Naive thymus-derived CD4-positive, alpha-beta T cell (primary cell): ENCODE measurements at regions not wholly inside any gene's neighbourhood (a gene's known extent, or its start where the extent isn't known, plus 50 kb on each side); places are given as distances from the start of the nearest gene placed in this dataset.

Source experiments
- ATAC-seq: fragments of 150-1000 bp; cut with Tn5 transposase; 2 replicates; pipeline ENCODE4 v1.10.0; 2021; ENCODE audit warnings: mild to moderate bottlenecking, moderate library complexity
- CTCF ChIA-PET: fragments of 350-600 bp; sonication (Branson Sonifier 250); formaldehyde crosslinking; loops from one replicate; lab custom pipeline; 2021; ENCODE audit warnings: antibody characterized with exemption; lab: Charles Lee
- POLR2A ChIA-PET: fragments of 350-600 bp; sonication (Branson Sonifier 250); formaldehyde crosslinking; loops from one replicate; lab custom pipeline; 2021; ENCODE audit warnings: antibody characterized with exemption, inconsistent platforms; lab: Charles Lee
- DNase-seq, 9 donors: peaks; one replicate each; pipeline versions ENCODE4 v3.0.0 to v3.0.0-alpha.2; 2020 to 2022; ENCODE audit warnings: mixed read lengths in 1 of 9
- H3K27ac ChIP-seq: one replicate; pipeline ENCODE4 v1.7.0; 2013; ENCODE audit warnings: mild to moderate bottlenecking, low read depth, low read length, moderate library complexity
- H3K27me3 ChIP-seq, 2 donors: one replicate each; pipeline ENCODE4 v1.7.0; 2013; ENCODE audit warnings: low read length in 2 of 2, mild to moderate bottlenecking in 2 of 2, moderate library complexity in 2 of 2; ENCODE audit not compliant: control insufficient read depth in 2 of 2, insufficient read depth in 2 of 2
- H3K36me3 ChIP-seq, 3 experiments: 1 replicate in 2 of 3; 2 replicates in 1 of 3; pipeline ENCODE4 v1.7.0; 2013; ENCODE audit warnings: low read length in 3 of 3, mild to moderate bottlenecking in 3 of 3, moderate library complexity in 1 of 3; ENCODE audit not compliant: insufficient read depth in 3 of 3, control insufficient read depth in 2 of 3
- H3K4me1 ChIP-seq, 2 donors: one replicate each; pipeline ENCODE4 v1.7.0; 2013; ENCODE audit warnings: low read length in 2 of 2, mild to moderate bottlenecking in 2 of 2, moderate library complexity in 1 of 2; ENCODE audit not compliant: control insufficient read depth in 2 of 2, insufficient read depth in 2 of 2
- H3K4me3 ChIP-seq: 2 replicates; pipeline ENCODE4 v1.7.0; 2013; ENCODE audit warnings: mild to moderate bottlenecking, low read length
- H3K9me3 ChIP-seq, 3 experiments: 1 replicate in 2 of 3; 2 replicates in 1 of 3; pipeline ENCODE4 v1.7.0; 2013; ENCODE audit warnings: low read length in 3 of 3; ENCODE audit not compliant: control insufficient read depth in 2 of 3
- H3K27ac Mint-ChIP-seq, 9 donors: one replicate each; pipeline ENCODE4 v1.8.0; 2020 to 2022; ENCODE audit warnings: mixed read lengths in 9 of 9, mild to moderate bottlenecking in 8 of 9, moderate library complexity in 5 of 9, inconsistent platforms in 2 of 9
- H3K27me3 Mint-ChIP-seq, 5 donors: one replicate each; pipeline ENCODE4 v1.8.0; 2021 to 2022; ENCODE audit warnings: mixed read lengths in 5 of 5, mild to moderate bottlenecking in 1 of 5
- H3K36me3 Mint-ChIP-seq, 5 donors: one replicate each; pipeline ENCODE4 v1.8.0; 2020 to 2022; ENCODE audit warnings: mixed read lengths in 5 of 5, mild to moderate bottlenecking in 3 of 5, inconsistent platforms in 1 of 5
- H3K4me1 Mint-ChIP-seq, 7 donors: one replicate each; pipeline ENCODE4 v1.8.0; 2020 to 2022; ENCODE audit warnings: mixed read lengths in 7 of 7, mild to moderate bottlenecking in 3 of 7, inconsistent platforms in 1 of 7
- H3K4me3 Mint-ChIP-seq, 10 donors: one replicate each; pipeline ENCODE4 v1.8.0; 2020 to 2022; ENCODE audit warnings: mild to moderate bottlenecking in 10 of 10, mixed read lengths in 10 of 10, moderate library complexity in 6 of 10, inconsistent platforms in 2 of 10
- H3K9me3 Mint-ChIP-seq, 11 donors: one replicate each; pipeline ENCODE4 v1.8.0; 2020 to 2022; ENCODE audit warnings: mixed read lengths in 11 of 11, mild to moderate bottlenecking in 4 of 11, inconsistent platforms in 1 of 11, moderate library complexity in 1 of 11
- intact Hi-C, 2 donors: fragments of 100-400 bp; cut with micrococcal nuclease; formaldehyde crosslinking; loops; one replicate each; pipeline ENCODE4 v1.15.1; 2023

DNA sequence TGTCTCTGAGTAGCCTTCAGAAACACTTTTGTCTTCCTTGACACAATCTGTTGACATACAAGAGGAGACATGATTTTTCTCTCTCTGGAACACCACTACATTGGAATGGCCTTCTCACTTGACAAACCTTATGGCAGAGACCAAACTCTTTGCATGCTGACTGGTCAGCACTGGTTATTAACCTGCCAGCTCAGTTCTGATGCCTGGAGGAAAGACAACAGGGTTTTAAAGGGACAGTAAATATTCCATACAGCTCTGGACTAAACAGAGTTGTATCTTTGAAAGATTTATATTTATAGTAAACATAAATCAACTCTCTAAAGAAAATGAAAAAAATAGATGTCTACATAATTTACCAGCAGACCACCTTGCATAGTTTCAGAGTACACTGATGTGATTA lies 1139.1 kb upstream of the CDH8 start:
- no peaks in the 10 kb centered on the region for H3K9me3 ChIP-seq
- H3K36me3 ChIP-seq, result no peaks in the 10 kb centered on the region
- no peak overlapping the region for H3K27ac ChIP-seq
- intact Hi-C loops, result no loop called here
- ATAC-seq (no peak), DNase-seq (no peak)
- no peaks in the 10 kb centered on the region for H3K4me1 Mint-ChIP-seq
- no peaks in the 10 kb centered on the region for H3K27me3 Mint-ChIP-seq
- no peaks in the 10 kb centered on the region for H3K27me3 ChIP-seq
- no peaks in the 10 kb centered on the region for H3K36me3 Mint-ChIP-seq
- POLR2A ChIA-PET, result no interaction called here
- H3K27ac Mint-ChIP-seq, result no peak overlapping the region
- H3K4me1 ChIP-seq, result no peaks in the 10 kb centered on the region
- H3K9me3 Mint-ChIP-seq, result peaks cover 2 to 38% (median 15%) of the 10 kb centered on the region in 11 donors
- no peak overlapping the region for H3K4me3 ChIP-seq
- H3K4me3 Mint-ChIP-seq, result no peak overlapping the region
- CTCF ChIA-PET, result no interaction called here

DNA sequence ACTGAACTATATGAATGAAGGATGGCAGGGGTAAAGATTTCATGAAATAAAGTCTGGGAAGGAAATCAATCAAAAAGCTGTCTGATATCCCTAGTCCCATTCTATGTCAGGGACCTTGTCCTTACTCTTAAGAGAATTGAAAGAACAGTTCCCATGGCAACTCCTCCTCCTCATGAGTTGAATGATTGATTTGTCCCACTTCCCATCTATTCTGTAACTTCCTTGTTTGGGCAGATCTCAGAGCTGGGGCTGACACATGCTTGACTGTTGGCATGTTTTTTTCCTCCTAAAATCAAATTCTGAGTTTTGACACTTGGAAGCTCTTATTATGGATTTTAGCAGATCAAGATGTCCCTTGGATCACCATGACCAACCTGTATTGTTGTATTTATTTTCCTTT lies 1138.6 kb upstream of the CDH8 start:
- ATAC-seq (no peak), DNase-seq (no peak)
- no peaks in the 10 kb centered on the region for H3K4me1 ChIP-seq
- H3K27ac ChIP-seq, result no peak overlapping the region
- Mint-ChIP-seq H3K27me3 (no peaks in the 10 kb centered on the region), H3K9me3 (peaks cover 2 to 43% (median 15%) of the 10 kb centered on the region in 11 donors), H3K4me3 (no peak overlapping the region), H3K27ac (no peak overlapping the region), H3K4me1 (no peaks in the 10 kb centered on the region), H3K36me3 (no peaks in the 10 kb centered on the region)
- no peak overlapping the region for H3K4me3 ChIP-seq
- H3K36me3 ChIP-seq, result no peaks in the 10 kb centered on the region
- POLR2A ChIA-PET, result no interaction called here
- no peaks in the 10 kb centered on the region for H3K9me3 ChIP-seq
- CTCF ChIA-PET, result no interaction called here
- H3K27me3 ChIP-seq, result no peaks in the 10 kb centered on the region
- intact Hi-C loops, result no loop called here

DNA sequence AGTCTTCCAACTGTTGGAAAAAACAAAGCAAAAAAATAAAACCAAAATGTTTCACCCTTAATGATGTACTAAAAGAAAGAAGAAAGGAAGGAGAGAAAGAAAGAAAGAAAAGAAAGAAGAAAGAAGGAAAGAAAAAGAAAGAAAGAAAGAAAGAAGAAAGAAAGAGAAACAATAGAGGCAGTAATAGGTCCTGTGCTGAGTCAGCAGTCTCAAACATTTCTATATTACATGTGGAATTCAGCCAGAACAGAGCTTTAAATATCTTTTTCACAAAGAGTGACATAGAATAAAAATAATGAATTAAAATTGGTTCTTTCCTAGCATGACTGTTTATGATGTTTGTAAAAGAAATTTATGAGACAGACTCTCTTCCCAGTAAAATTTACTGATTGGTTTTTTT lies 1135.3 kb upstream of the CDH8 start:
- H3K4me1 Mint-ChIP-seq, result no peaks in the 10 kb centered on the region
- ChIA-PET CTCF (no interaction called here), POLR2A (no interaction called here)
- no peak overlapping the region for H3K27ac Mint-ChIP-seq
- H3K27me3 Mint-ChIP-seq, result no peaks in the 10 kb centered on the region
- H3K4me3 ChIP-seq, result no peak overlapping the region
- H3K27me3 ChIP-seq, result no peaks in the 10 kb centered on the region
- no peaks in the 10 kb centered on the region for H3K4me1 ChIP-seq
- DNase-seq, result no peak
- H3K27ac ChIP-seq, result no peak overlapping the region
- no peak overlapping the region for H3K4me3 Mint-ChIP-seq
- no peaks in the 10 kb centered on the region for H3K9me3 ChIP-seq
- ATAC-seq, result no peak
- no peaks in the 10 kb centered on the region for H3K36me3 ChIP-seq
- H3K9me3 Mint-ChIP-seq, result peaks cover 2 to 48% (median 14%) of the 10 kb centered on the region in 11 donors
- no peaks in the 10 kb centered on the region for H3K36me3 Mint-ChIP-seq
- intact Hi-C loops, result no loop called here

DNA sequence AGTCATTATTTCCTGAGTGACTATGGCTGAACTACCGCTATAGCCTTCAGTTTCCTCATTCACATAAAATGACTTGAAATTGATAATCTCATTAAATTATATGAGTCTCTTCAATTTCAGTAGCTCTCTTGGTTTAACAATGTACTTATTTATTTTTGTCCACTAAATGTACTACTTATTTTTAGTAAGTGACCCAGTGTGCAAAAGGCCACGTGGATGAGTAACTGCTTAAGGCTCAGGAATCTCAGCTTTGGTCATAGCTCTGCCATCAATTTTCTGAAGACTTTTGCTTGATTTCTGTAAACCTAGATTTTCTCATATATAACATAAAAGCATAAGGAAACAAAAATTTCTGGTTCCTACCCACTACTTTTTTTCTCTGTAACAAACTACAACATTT lies 1132.9 kb upstream of the CDH8 start:
- peaks cover 2 to 44% (median 11%) of the 10 kb centered on the region in 11 donors for H3K9me3 Mint-ChIP-seq
- POLR2A ChIA-PET, result no interaction called here

GRCh38 chr16:63157818-63158217 lies 1121.6 kb upstream of the CDH8 start:
- ChIA-PET POLR2A (no interaction called here), CTCF (no interaction called here)
- Mint-ChIP-seq H3K36me3 (peaks cover 0 to 6% (median 0%) of the 10 kb centered on the region in 5 donors), H3K9me3 (peaks cover 3 to 51% (median 11%) of the 10 kb centered on the region in 11 donors), H3K27ac (no peak overlapping the region), H3K4me3 (no peak overlapping the region), H3K4me1 (no peaks in the 10 kb centered on the region), H3K27me3 (no peaks in the 10 kb centered on the region)
- no peaks in the 10 kb centered on the region for H3K9me3 ChIP-seq
- no peaks in the 10 kb centered on the region for H3K4me1 ChIP-seq
- intact Hi-C loops, result no loop called here
- no peak overlapping the region for H3K4me3 ChIP-seq
- H3K36me3 ChIP-seq, result no peaks in the 10 kb centered on the region
- H3K27me3 ChIP-seq, result no peaks in the 10 kb centered on the region
- ATAC-seq, result no peak
- no peak overlapping the region for H3K27ac ChIP-seq
- DNase-seq, result no peak

More for the DNA sequence above, 1132.9 kb upstream of the CDH8 start:
- Mint-ChIP-seq H3K4me1 (no peaks in the 10 kb centered on the region), H3K4me3 (no peak overlapping the region), H3K36me3 (no peaks in the 10 kb centered on the region), H3K27ac (no peak overlapping the region), H3K27me3 (no peaks in the 10 kb centered on the region)
- DNase-seq (no peak), ATAC-seq (no peak)
- no peak overlapping the region for H3K4me3 ChIP-seq
- intact Hi-C loops, result no loop called here
- no peaks in the 10 kb centered on the region for H3K27me3 ChIP-seq
- H3K9me3 ChIP-seq, result no peaks in the 10 kb centered on the region
- H3K27ac ChIP-seq, result no peak overlapping the region
- no peaks in the 10 kb centered on the region for H3K36me3 ChIP-seq
- CTCF ChIA-PET, result no interaction called here
- H3K4me1 ChIP-seq, result no peaks in the 10 kb centered on the region

GRCh38 chr16:63146251-63146650 lies 1110.0 kb upstream of the CDH8 start:
- H3K27ac ChIP-seq, result no peak overlapping the region
- H3K9me3 ChIP-seq, result no peaks in the 10 kb centered on the region
- H3K36me3 ChIP-seq, result no peaks in the 10 kb centered on the region
- no peaks in the 10 kb centered on the region for H3K27me3 Mint-ChIP-seq
- intact Hi-C loops, result no loop called here
- H3K4me1 ChIP-seq, result no peaks in the 10 kb centered on the region
- H3K4me1 Mint-ChIP-seq, result no peaks in the 10 kb centered on the region
- peaks cover 0 to 4% (median 0%) of the 10 kb centered on the region in 5 donors for H3K36me3 Mint-ChIP-seq
- ChIA-PET CTCF (no interaction called here), POLR2A (no interaction called here)
- no peak overlapping the region for H3K27ac Mint-ChIP-seq
- no peak overlapping the region for H3K4me3 Mint-ChIP-seq
- H3K9me3 Mint-ChIP-seq, result peaks cover 3 to 25% (median 9%) of the 10 kb centered on the region in 11 donors
- no peak for ATAC-seq
- no peaks in the 10 kb centered on the region for H3K27me3 ChIP-seq
- no peak for DNase-seq
- H3K4me3 ChIP-seq, result no peak overlapping the region

GRCh38 chr16:63145411-63145810 lies 1109.2 kb upstream of the CDH8 start:
- Mint-ChIP-seq H3K4me1 (no peaks in the 10 kb centered on the region), H3K9me3 (peaks cover 3 to 25% (median 9%) of the 10 kb centered on the region in 11 donors), H3K27ac (no peak overlapping the region), H3K27me3 (no peaks in the 10 kb centered on the region), H3K36me3 (peaks cover 0 to 4% (median 0%) of the 10 kb centered on the region in 5 donors), H3K4me3 (no peak overlapping the region)
- H3K36me3 ChIP-seq, result no peaks in the 10 kb centered on the region
- H3K27ac ChIP-seq, result no peak overlapping the region
- H3K27me3 ChIP-seq, result no peaks in the 10 kb centered on the region
- ChIA-PET CTCF (no interaction called here), POLR2A (no interaction called here)
- DNase-seq (no peak), ATAC-seq (no peak)
- H3K9me3 ChIP-seq, result no peaks in the 10 kb centered on the region
- H3K4me1 ChIP-seq, result no peaks in the 10 kb centered on the region
- intact Hi-C loops, result no loop called here
- no peak overlapping the region for H3K4me3 ChIP-seq
